CD4-positive, alpha-beta T cell treated with Interleukin-17A for 4 hours (primary cell): ENCODE measurements at regions not wholly inside any gene's neighbourhood (a gene's known extent, or its start where the extent isn't known, plus 50 kb on each side); places are given as distances from the start of the nearest gene placed in this dataset.
"Not testable (repeated sequence)": the region's sequence is repeated elsewhere in the genome, so short reads cannot be mapped to it uniquely, and the experiment has no call there.

Source experiments
- DNase-seq: peaks from one replicate; pipeline ENCODE4 v3.0.0-alpha.2; 2020; ENCODE audit warnings: mixed read lengths

GRCh38 chr7:119300341-119300740 lies 972.6 kb upstream of the KCND2 start:
- not testable (repeated sequence) for DNase-seq

- DNase-seq, result no peak
Observed at GRCh38 chr7:119320316-119320715, 952.7 kb upstream of the KCND2 start.

GRCh38 chr7:119329715-119330114 lies 943.3 kb upstream of the KCND2 start:
- no peak for DNase-seq

- no peak for DNase-seq
Observed at GRCh38 chr7:119335405-119335804, 937.6 kb upstream of the KCND2 start.

GRCh38 chr7:119341822-119342221 lies 931.2 kb upstream of the KCND2 start:
- no peak for DNase-seq

GRCh38 chr7:119343289-119343688 lies 929.7 kb upstream of the KCND2 start:
- DNase-seq, result no peak

- no peak for DNase-seq
Observed at GRCh38 chr7:119344466-119344865, 928.5 kb upstream of the KCND2 start.

GRCh38 chr7:119348491-119348890 lies 924.5 kb upstream of the KCND2 start:
- DNase-seq, result no peak

GRCh38 chr7:119350334-119350733 lies 922.6 kb upstream of the KCND2 start:
- DNase-seq, result no peak

- DNase-seq, result no peak
Observed at GRCh38 chr7:119351320-119351719, 921.7 kb upstream of the KCND2 start.

GRCh38 chr7:119374436-119374835 lies 898.5 kb upstream of the KCND2 start:
- DNase-seq, result no peak

- DNase-seq, result no peak
Observed at GRCh38 chr7:119377861-119378260, 895.1 kb upstream of the KCND2 start.

GRCh38 chr7:119382726-119383125 lies 890.2 kb upstream of the KCND2 start:
- no peak for DNase-seq

- DNase-seq, result no peak
Observed at GRCh38 chr7:119395024-119395423, 878.0 kb upstream of the KCND2 start.

- no peak for DNase-seq
Observed at GRCh38 chr7:119397156-119397555, 875.8 kb upstream of the KCND2 start.

GRCh38 chr7:119408596-119408995 lies 864.4 kb upstream of the KCND2 start:
- no peak for DNase-seq

- DNase-seq, result no peak
Observed at GRCh38 chr7:119413314-119413805, 859.6 kb upstream of the KCND2 start.

GRCh38 chr7:119415682-119416081 lies 857.3 kb upstream of the KCND2 start:
- no peak for DNase-seq

GRCh38 chr7:119421657-119422056 lies 851.3 kb upstream of the KCND2 start:
- no peak for DNase-seq

- no peak for DNase-seq
Observed at GRCh38 chr7:119436882-119437281, 836.1 kb upstream of the KCND2 start.

GRCh38 chr7:119438315-119438714 lies 834.7 kb upstream of the KCND2 start:
- DNase-seq, result no peak

GRCh38 chr7:119439192-119439591 lies 833.8 kb upstream of the KCND2 start:
- no peak for DNase-seq

- no peak for DNase-seq
Observed at GRCh38 chr7:119452401-119452800, 820.6 kb upstream of the KCND2 start.

- DNase-seq, result no peak
Observed at GRCh38 chr7:119465798-119466305, 807.1 kb upstream of the KCND2 start.

- no peak for DNase-seq
Observed at GRCh38 chr7:119472408-119473038, 800.5 kb upstream of the KCND2 start.
